Mesenchymal stem cell (in vitro differentiated cells and primary cell): ENCODE measurements at regions not wholly inside any gene's neighbourhood (a gene's known extent, or its start where the extent isn't known, plus 50 kb on each side); places are given as distances from the start of the nearest gene placed in this dataset.

ENCODE experiments used
- DNase-seq: peaks from one replicate; pipeline ENCODE4 v3.0.0-alpha.2; 2013
- H2AFZ ChIP-seq: one replicate; pipeline ENCODE4 v1.6.1; 2013; ENCODE audit warnings: low read depth, mild to moderate bottlenecking, control low read depth, inconsistent platforms, low read length, moderate library complexity
- H2AK5ac ChIP-seq: 2 replicates; pipeline ENCODE4 v1.6.1; 2013; ENCODE audit warnings: low read length, moderate library complexity, mild to moderate bottlenecking, inconsistent platforms; ENCODE audit not compliant: severe bottlenecking
- H2BK120ac ChIP-seq: one replicate; pipeline ENCODE4 v1.6.1; 2013; ENCODE audit warnings: low read depth, mild to moderate bottlenecking, inconsistent platforms, low read length, moderate library complexity
- H2BK12ac ChIP-seq, 2 experiments: one replicate each; pipeline ENCODE4 v1.6.1; 2013; ENCODE audit warnings: inconsistent platforms in 2 of 2, low read length in 2 of 2, mild to moderate bottlenecking in 2 of 2, moderate library complexity in 2 of 2, control low read depth in 1 of 2
- H2BK15ac ChIP-seq: one replicate; pipeline ENCODE4 v1.6.1; 2013; ENCODE audit warnings: mild to moderate bottlenecking, low read depth, inconsistent platforms; ENCODE audit not compliant: poor library complexity, severe bottlenecking
- H2BK5ac ChIP-seq: 2 replicates; pipeline ENCODE4 v1.6.1; 2013; ENCODE audit warnings: low read depth, mild to moderate bottlenecking, low read length, control low read depth, inconsistent platforms; ENCODE audit not compliant: poor library complexity, severe bottlenecking
- H3K14ac ChIP-seq, 2 experiments: one replicate each; pipeline ENCODE4 v1.6.1; 2013; ENCODE audit warnings: inconsistent platforms in 2 of 2, low read length in 2 of 2, control low read depth in 1 of 2, mild to moderate bottlenecking in 1 of 2, moderate library complexity in 1 of 2
- H3K18ac ChIP-seq, 2 experiments: one replicate each; pipeline ENCODE4 v1.6.1; 2013; ENCODE audit warnings: inconsistent platforms in 2 of 2, low read length in 2 of 2, control low read depth in 1 of 2, low read depth in 1 of 2, mild to moderate bottlenecking in 1 of 2
- H3K23ac ChIP-seq, 2 experiments: one replicate each; pipeline ENCODE4 v1.6.1; 2013; ENCODE audit warnings: inconsistent platforms in 2 of 2, low read length in 2 of 2, mild to moderate bottlenecking in 2 of 2, moderate library complexity in 2 of 2, control low read depth in 1 of 2
- H3K27ac ChIP-seq: 2 replicates; pipeline ENCODE4 v1.5.1; 2013; ENCODE audit warnings: mild to moderate bottlenecking, moderate library complexity, low read length, control low read depth, inconsistent platforms; ENCODE audit not compliant: poor library complexity, severe bottlenecking
- H3K27me3 ChIP-seq, 2 experiments: 2 replicates each; pipeline versions ENCODE4 v1.6.1 to v1.7.0; 2013; ENCODE audit warnings: low read length in 2 of 2, mild to moderate bottlenecking in 2 of 2, moderate library complexity in 2 of 2, control low read depth in 1 of 2, inconsistent platforms in 1 of 2; ENCODE audit not compliant: control insufficient read depth in 1 of 2, insufficient read depth in 1 of 2
- H3K36me3 ChIP-seq, 2 experiments: 2 replicates each; pipeline versions ENCODE4 v1.6.1 to v1.7.0; 2013; ENCODE audit warnings: low read length in 2 of 2, control low read depth in 1 of 2, inconsistent platforms in 1 of 2, low read depth in 1 of 2, mild to moderate bottlenecking in 1 of 2; ENCODE audit not compliant: insufficient read depth in 2 of 2, control insufficient read depth in 1 of 2
- H3K4ac ChIP-seq, 2 experiments: one replicate each; pipeline ENCODE4 v1.6.1; 2013; ENCODE audit warnings: inconsistent platforms in 2 of 2, low read length in 2 of 2, mild to moderate bottlenecking in 2 of 2, moderate library complexity in 2 of 2, control low read depth in 1 of 2, low read depth in 1 of 2
- H3K4me1 ChIP-seq: 2 replicates; pipeline ENCODE4 v1.6.1; 2013; ENCODE audit warnings: low read depth, low read length, control low read depth; ENCODE audit not compliant: control insufficient read depth, insufficient read depth
- H3K4me2 ChIP-seq: 2 replicates; pipeline ENCODE4 v1.6.1; 2013; ENCODE audit warnings: low read length, mild to moderate bottlenecking, inconsistent platforms; ENCODE audit not compliant: poor library complexity, severe bottlenecking
- H3K4me3 ChIP-seq, 2 experiments: 2 replicates each; pipeline versions ENCODE4 v1.5.1 to v1.7.0; 2013; ENCODE audit warnings: low read length in 2 of 2, mild to moderate bottlenecking in 2 of 2, control low read depth in 1 of 2, low read depth in 1 of 2; ENCODE audit not compliant: insufficient read depth in 1 of 2
- H3K79me1 ChIP-seq: replicated peaks from 2 replicates; pipeline ENCODE4 v1.6.1; 2013; ENCODE audit warnings: mild to moderate bottlenecking, control low read depth, low read length, inconsistent platforms; ENCODE audit not compliant: poor library complexity, severe bottlenecking
- H3K9ac ChIP-seq: 2 replicates; pipeline ENCODE4 v1.7.0; 2013; ENCODE audit warnings: mild to moderate bottlenecking, low read length, moderate library complexity
- H3K9me3 ChIP-seq: 2 replicates; pipeline ENCODE4 v1.7.0; 2013; ENCODE audit warnings: mild to moderate bottlenecking, low read length; ENCODE audit not compliant: control insufficient read depth
- H4K8ac ChIP-seq: one replicate; pipeline ENCODE4 v1.6.1; 2013; ENCODE audit warnings: inconsistent platforms, mild to moderate bottlenecking, low read length, moderate library complexity
- H4K91ac ChIP-seq: one replicate; pipeline ENCODE4 v1.6.1; 2013; ENCODE audit warnings: mild to moderate bottlenecking, low read length, inconsistent platforms
- WGBS: methylation state at CpG from one replicate; pipeline ENCODE4 v1.1.7; 2013; ENCODE audit warnings: mixed read lengths; 5-methylcytosine and 5-hydroxymethylcytosine counted together

GRCh38 chr2:175523001-175523400, 341.5 kb upstream of the ATP5MC3 start:
- no peak overlapping the region for H3K18ac ChIP-seq
- 100% methylated on average over 1 of the region's 2 CpGs for WGBS

GRCh38 chr2:175518206-175518605, 336.7 kb upstream of the ATP5MC3 start:
- Histone ChIP-seq H3K36me3 (no peaks in the 10 kb centered on the region), H2BK5ac (no peak overlapping the region), H2AK5ac (no peak overlapping the region), H3K27ac (no peak overlapping the region), H2AFZ (no peak overlapping the region), H3K79me1 (no peaks in the 10 kb centered on the region), H3K4me1 (no peaks in the 10 kb centered on the region), H3K14ac (no peak overlapping the region), H3K4me2 (no peak overlapping the region), H4K8ac (no peak overlapping the region), H2BK120ac (no peak overlapping the region), H3K23ac (no peak overlapping the region), H2BK15ac (no peak overlapping the region), H3K9me3 (no peaks in the 10 kb centered on the region), H3K9ac (no peak overlapping the region), H3K27me3 (no peaks in the 10 kb centered on the region), H4K91ac (no peak overlapping the region), H3K4me3 (no peak overlapping the region), H2BK12ac (no peak overlapping the region), H3K18ac (no peak overlapping the region), H3K4ac (no peak overlapping the region)
- no peak for DNase-seq
- WGBS = 48% methylated on average over 3 of the region's 3 CpGs

More at GRCh38 chr2:175523001-175523400, 341.5 kb upstream of the ATP5MC3 start:
- H3K14ac ChIP-seq = no peak overlapping the region
- H2BK12ac ChIP-seq = no peak overlapping the region
- H3K4me2 ChIP-seq = no peak overlapping the region
- no peaks in the 10 kb centered on the region for H3K79me1 ChIP-seq
- H4K8ac ChIP-seq = no peak overlapping the region
- no peak overlapping the region for H3K27ac ChIP-seq
- no peak for DNase-seq
- no peak overlapping the region for H2BK15ac ChIP-seq
- no peaks in the 10 kb centered on the region for H3K9me3 ChIP-seq
- no peak overlapping the region for H2BK120ac ChIP-seq
- H3K23ac ChIP-seq = no peak overlapping the region
- H3K4ac ChIP-seq = no peak overlapping the region
- H3K4me3 ChIP-seq = no peak overlapping the region
- H3K4me1 ChIP-seq = no peaks in the 10 kb centered on the region
- H2AFZ ChIP-seq = no peak overlapping the region
- no peak overlapping the region for H2AK5ac ChIP-seq
- H3K36me3 ChIP-seq = no peaks in the 10 kb centered on the region
- H3K27me3 ChIP-seq = no peaks in the 10 kb centered on the region
- no peak overlapping the region for H2BK5ac ChIP-seq
- H3K9ac ChIP-seq = no peak overlapping the region
- H4K91ac ChIP-seq = no peak overlapping the region

- Histone ChIP-seq H3K27ac (no peak overlapping the region), H3K4me2 (no peak overlapping the region), H2AK5ac (no peak overlapping the region), H3K9me3 (peaks cover 2% of the 10 kb centered on the region), H2BK120ac (no peak overlapping the region), H3K14ac (no peak overlapping the region), H3K23ac (no peak overlapping the region), H3K79me1 (no peaks in the 10 kb centered on the region), H3K4me3 (no peak overlapping the region), H3K36me3 (no peaks in the 10 kb centered on the region), H2AFZ (no peak overlapping the region), H3K4me1 (no peaks in the 10 kb centered on the region), H3K9ac (no peak overlapping the region), H3K27me3 (no peaks in the 10 kb centered on the region), H2BK12ac (no peak overlapping the region), H4K91ac (no peak overlapping the region), H2BK5ac (no peak overlapping the region), H2BK15ac (no peak overlapping the region), H3K4ac (no peak overlapping the region), H3K18ac (no peak overlapping the region), H4K8ac (no peak overlapping the region)
- WGBS = 56% methylated on average over 2 of the region's 2 CpGs
- DNase-seq = no peak
Measured at GRCh38 chr2:175516555-175516954, 335.0 kb upstream of the ATP5MC3 start.

DNA sequence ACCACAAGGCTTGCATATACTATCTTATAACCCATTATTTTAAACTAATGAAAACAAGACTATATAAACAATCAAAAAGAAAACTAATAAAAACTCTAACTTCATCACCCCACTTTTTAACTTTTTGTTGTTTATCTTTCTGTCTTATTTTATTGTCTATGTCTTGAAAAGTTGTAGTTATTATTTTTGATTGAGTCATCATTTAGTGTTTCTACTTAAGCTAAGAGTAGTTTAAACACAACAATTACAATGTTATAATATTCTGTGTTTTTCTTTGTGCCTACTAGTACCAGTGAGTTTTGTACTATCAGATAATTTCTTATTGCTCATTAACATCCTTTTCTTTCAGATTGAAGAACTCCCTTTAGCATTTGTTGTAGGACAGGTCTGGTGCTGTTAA, 318.7 kb upstream of the ATP5MC3 start:
- H3K36me3 ChIP-seq = no peaks in the 10 kb centered on the region
- H3K18ac ChIP-seq = no peak overlapping the region
- no peak overlapping the region for H2BK5ac ChIP-seq
- no peak overlapping the region for H4K8ac ChIP-seq
- H3K79me1 ChIP-seq = no peaks in the 10 kb centered on the region
- H3K14ac ChIP-seq = no peak overlapping the region
- no peaks in the 10 kb centered on the region for H3K4me1 ChIP-seq
- H2BK120ac ChIP-seq = no peak overlapping the region
- no peak overlapping the region for H3K9ac ChIP-seq
- H3K27me3 ChIP-seq = no peaks in the 10 kb centered on the region
- H2BK15ac ChIP-seq = no peak overlapping the region
- no peak overlapping the region for H3K4me3 ChIP-seq
- H2BK12ac ChIP-seq = no peak overlapping the region
- H3K9me3 ChIP-seq = peaks cover 29% of the 10 kb centered on the region
- no peak overlapping the region for H3K23ac ChIP-seq
- H3K27ac ChIP-seq = no peak overlapping the region
- H2AFZ ChIP-seq = no peak overlapping the region
- no peak overlapping the region for H3K4me2 ChIP-seq
- no peak overlapping the region for H4K91ac ChIP-seq
- no peak overlapping the region for H3K4ac ChIP-seq
- H2AK5ac ChIP-seq = no peak overlapping the region
- no peak for DNase-seq
